Tibial artery (tissue), 4 donors: ENCODE measurements at regions not wholly inside any gene's neighbourhood (a gene's known extent, or its start where the extent isn't known, plus 50 kb on each side); places are given as distances from the start of the nearest gene placed in this dataset.

Experiments used
- DNase-seq, 2 donors: peaks; one replicate each; pipeline ENCODE4 v3.0.0-alpha.2; 2019
- H3K27ac ChIP-seq, 2 donors: fragments of 200-600 bp; sonication (generic) in 1 of 2; 1 replicate in 1 of 2; 2 replicates in 1 of 2; pipeline ENCODE4 v1.5.1; 2018 to 2019; ENCODE audit warnings: mild to moderate bottlenecking in 1 of 2
- H3K27me3 ChIP-seq, 2 donors: fragments of 200-600 bp; sonication (generic) in 1 of 2; one replicate each; pipeline versions ENCODE4 v1.5.1 to v1.6.0; 2016 to 2019
- H3K36me3 ChIP-seq, 3 donors: fragments of 200-600 bp; sonication (generic) in 2 of 3; one replicate each; pipeline ENCODE4 v1.5.1; 2016 to 2019; ENCODE audit warnings: mild to moderate bottlenecking in 2 of 3
- H3K4me1 ChIP-seq, 4 donors: fragments of 200-600 bp; sonication (generic) in 2 of 4; 1 replicate in 3 of 4; 2 replicates in 1 of 4; pipeline ENCODE4 v1.5.1; 2016 to 2019
- H3K4me3 ChIP-seq, 2 donors: fragments of 200-600 bp; sonication (generic) in 1 of 2; 1 replicate in 1 of 2; 2 replicates in 1 of 2; pipeline ENCODE4 v1.5.1; 2018 to 2019; ENCODE audit warnings: mild to moderate bottlenecking in 2 of 2
- H3K9me3 ChIP-seq, 3 donors: fragments of 200-600 bp; sonication (generic) in 1 of 3; one replicate each; pipeline ENCODE4 v1.5.1; 2016 to 2019
- CTCF ChIP-seq, 2 experiments: fragments of 200-600 bp in 1 of 2; fragments of 450-650 bp in 1 of 2; IDR thresholded peaks; one replicate each; pipeline ENCODE4 v1.5.1; 2017 to 2019; ENCODE audit warnings: antibody characterized with exemption in 2 of 2, mild to moderate bottlenecking in 1 of 2, moderate library complexity in 1 of 2
- intact Hi-C: fragments of 100-400 bp; cut with DNase I; formaldehyde crosslinking; loops from one replicate; pipeline ENCODE4 v1.15.0; 2023; ENCODE audit warnings: low total_unique reads

GRCh38 chr12:79515530-79515935, 175.2 kb downstream of the PAWR start:
- H3K27ac ChIP-seq, result no peak overlapping the region
- H3K36me3 ChIP-seq, result no peaks in the 10 kb centered on the region
- no peaks in the 10 kb centered on the region for H3K9me3 ChIP-seq
- DNase-seq, result no peak
- H3K27me3 ChIP-seq, result no peaks in the 10 kb centered on the region
- H3K4me3 ChIP-seq, result no peak overlapping the region
- no peaks in the 10 kb centered on the region for H3K4me1 ChIP-seq
- no peak for TF ChIP-seq CTCF (IDR thresholded peaks at IDR 0.05)
- intact Hi-C loops, result no loop called here

- Histone ChIP-seq H3K36me3 (no peaks in the 10 kb centered on the region), H3K9me3 (no peaks in the 10 kb centered on the region), H3K4me3 (no peak overlapping the region), H3K27me3 (no peaks in the 10 kb centered on the region), H3K4me1 (no peaks in the 10 kb centered on the region), H3K27ac (no peak overlapping the region)
- intact Hi-C loops, result no loop called here
- TF ChIP-seq CTCF (IDR thresholded peaks at IDR 0.05), result no peak
- no peak for DNase-seq
Measured at GRCh38 chr12:79514730-79515529, 175.8 kb downstream of the PAWR start.

- H3K4me1 ChIP-seq, result no peaks in the 10 kb centered on the region
- no peaks in the 10 kb centered on the region for H3K9me3 ChIP-seq
- no peak overlapping the region for H3K27ac ChIP-seq
- H3K27me3 ChIP-seq, result no peaks in the 10 kb centered on the region
- H3K36me3 ChIP-seq, result no peaks in the 10 kb centered on the region
- intact Hi-C loops, result no loop called here
- TF ChIP-seq CTCF (IDR thresholded peaks at IDR 0.05), result no peak
- no peak overlapping the region for H3K4me3 ChIP-seq
- no peak for DNase-seq
Measured at GRCh38 chr12:79512068-79512467, 178.7 kb downstream of the PAWR start.

- intact Hi-C loops, result no loop called here
- Histone ChIP-seq H3K27ac (no peak overlapping the region), H3K9me3 (no peaks in the 10 kb centered on the region), H3K4me3 (no peak overlapping the region), H3K27me3 (no peaks in the 10 kb centered on the region), H3K4me1 (no peaks in the 10 kb centered on the region), H3K36me3 (peaks cover 0 to under 1% (median 0%) of the 10 kb centered on the region in 3 donors)
- no peak for TF ChIP-seq CTCF (IDR thresholded peaks at IDR 0.05)
- DNase-seq, result no peak
Measured at GRCh38 chr12:79508622-79509021, 182.1 kb downstream of the PAWR start.
